ENCODE measurements at regions not wholly inside any gene's neighbourhood (a gene's known extent, or its start where the extent isn't known, plus 50 kb on each side); places are given as distances from the start of the nearest gene placed in this dataset.
"Not testable (repeated sequence)": the region's sequence is repeated elsewhere in the genome, so short reads cannot be mapped to it uniquely, and the experiment has no call there.

DNA sequence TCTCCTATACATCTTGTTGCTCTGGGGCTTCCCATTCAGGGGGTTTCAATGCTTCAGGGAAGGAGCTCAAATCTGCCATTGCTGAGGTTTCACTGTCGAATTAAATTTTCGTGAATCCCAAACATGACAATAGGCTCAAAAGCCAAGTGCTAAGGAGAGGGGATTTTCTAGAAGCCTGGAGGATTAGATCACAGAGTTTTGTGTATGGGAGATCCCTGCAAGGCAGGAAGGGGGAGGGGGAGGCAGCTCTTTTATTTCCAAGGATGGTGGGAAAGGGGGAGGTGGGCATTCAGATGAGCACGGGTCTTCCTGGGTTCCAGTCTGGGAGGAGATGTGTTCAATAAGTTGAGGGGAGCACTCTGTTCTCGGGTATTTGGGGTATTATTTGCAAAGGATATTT is 69.9 kb upstream of the DLG1 start:
- no peak for DNase-seq (ENCODE audit: low read depth)

DNA sequence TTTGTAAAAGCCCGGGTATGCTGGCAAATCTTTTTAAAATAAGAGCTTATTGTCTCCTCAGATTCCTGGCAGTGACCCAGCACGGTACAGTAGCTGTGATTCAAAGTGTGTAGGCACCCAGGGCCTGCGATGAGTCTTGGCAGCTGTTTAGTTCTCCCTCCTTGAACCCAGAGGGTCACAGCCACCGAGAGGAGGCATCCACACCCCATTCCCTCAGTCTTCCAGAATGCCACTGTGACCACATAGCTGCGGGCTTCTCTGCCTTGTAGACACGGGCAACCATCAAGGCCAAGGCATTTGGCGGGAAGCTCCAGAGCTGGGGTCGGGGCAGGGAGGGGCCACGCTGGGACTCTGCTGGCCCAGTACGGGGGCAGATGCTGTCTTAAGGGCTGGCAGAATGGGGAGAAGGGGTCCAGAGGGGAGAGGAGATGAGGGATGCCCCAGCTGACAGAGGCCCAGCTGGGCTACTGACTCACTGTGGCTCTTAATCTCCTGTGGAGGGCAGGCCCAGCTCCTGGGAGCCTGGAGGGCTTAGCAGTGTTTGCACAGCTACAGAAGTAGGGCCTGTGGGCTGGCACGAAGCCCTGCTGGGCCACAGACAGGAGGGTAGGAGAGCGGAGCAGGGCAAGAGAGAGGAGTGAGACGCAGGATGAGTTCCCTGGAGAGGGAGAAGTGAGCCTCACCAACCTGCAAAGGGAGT is 68.8 kb upstream of the DLG1 start:
- DNase-seq (ENCODE audit: low read depth) = no peak

DNA sequence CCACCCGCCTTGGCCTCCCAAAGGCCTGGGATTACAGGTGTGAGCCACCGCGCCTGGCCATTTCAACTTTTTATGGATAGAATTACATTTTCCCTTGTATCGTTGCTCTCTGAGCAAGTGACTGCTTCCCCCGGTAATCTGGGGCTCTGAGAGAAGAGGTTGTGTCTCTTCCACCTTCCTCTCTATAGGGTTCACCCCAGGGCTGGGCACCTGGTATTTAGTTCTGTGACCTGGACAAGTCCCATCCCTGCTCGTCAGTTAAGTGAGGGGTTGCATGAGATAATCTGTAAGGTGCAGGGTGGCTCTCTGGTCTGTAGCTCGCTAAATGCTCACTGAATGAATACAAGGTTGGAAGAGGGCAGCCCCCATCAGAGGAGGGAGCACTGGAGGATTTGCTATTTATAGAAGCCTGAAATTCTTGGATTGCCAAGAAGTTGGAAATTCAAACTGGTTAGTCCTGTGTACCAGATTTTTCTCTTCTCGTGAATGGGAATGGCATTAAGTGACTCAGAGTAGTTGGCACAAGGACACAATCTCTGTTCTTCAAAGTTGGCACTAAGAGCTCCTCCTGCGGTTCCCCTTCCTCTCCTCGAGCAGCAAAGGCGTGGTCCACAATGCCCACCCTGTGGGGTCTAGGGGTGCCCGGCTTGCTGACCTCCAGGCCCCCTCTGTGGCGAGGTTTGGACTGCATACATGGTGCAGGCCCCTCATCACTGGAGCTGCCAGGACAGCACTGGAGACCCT is 68.1 kb upstream of the DLG1 start:
- DNase-seq (ENCODE audit: low read depth) = no peak

DNA sequence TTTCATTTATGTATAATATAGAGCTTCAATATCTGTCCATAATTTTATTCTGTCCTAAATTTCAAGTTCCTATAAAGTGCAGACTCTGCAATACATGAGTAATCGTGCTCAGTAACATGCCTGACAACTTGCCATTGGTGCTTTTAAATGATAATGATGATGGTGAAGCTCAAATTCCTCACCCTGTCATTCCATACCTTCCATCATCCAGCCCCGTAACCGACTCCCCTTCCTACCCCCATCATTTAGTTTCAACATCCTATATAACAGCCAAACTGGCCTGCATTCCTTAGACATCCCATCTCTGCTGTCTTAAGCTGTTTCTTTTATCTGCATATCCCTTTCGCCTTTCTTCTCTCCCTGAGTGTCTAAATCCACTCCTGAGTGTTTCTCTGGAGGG is 67.2 kb upstream of the DLG1 start:
- DNase-seq (ENCODE audit: low read depth) = no peak

DNA sequence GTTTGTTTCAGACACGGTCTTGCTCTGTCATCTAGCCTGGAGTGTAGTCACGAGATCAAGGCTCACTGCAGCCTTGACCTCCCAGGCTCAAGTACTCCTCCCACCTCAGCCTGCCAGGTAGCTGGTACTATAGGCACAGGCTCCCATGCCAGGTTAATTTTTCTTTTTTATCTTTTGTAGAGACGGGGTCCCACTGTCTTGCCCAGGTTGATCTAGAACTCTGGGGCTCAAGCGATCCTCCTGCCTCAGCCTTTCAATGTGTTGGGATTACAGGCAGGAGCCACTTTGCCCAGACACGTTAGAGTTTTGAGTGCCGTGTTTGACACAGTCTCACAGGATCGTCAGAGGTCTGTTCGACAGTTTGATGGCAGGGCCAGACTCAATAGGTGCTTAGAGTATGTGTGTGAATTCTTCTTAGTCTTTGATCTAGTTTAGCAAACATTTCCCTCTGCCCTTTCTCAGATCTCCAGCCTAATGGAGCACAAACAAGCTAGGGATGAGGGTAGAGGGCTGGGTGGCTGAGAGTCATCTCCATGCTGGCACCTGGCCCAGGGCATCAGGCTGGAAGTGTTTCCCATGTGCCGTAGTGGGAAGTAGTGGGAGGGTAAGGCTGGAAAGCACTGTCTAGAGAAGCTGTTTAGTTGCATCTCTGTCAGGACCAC is 66.1 kb upstream of the DLG1 start:
- DNase-seq (ENCODE audit: low read depth) = no peak

DNA sequence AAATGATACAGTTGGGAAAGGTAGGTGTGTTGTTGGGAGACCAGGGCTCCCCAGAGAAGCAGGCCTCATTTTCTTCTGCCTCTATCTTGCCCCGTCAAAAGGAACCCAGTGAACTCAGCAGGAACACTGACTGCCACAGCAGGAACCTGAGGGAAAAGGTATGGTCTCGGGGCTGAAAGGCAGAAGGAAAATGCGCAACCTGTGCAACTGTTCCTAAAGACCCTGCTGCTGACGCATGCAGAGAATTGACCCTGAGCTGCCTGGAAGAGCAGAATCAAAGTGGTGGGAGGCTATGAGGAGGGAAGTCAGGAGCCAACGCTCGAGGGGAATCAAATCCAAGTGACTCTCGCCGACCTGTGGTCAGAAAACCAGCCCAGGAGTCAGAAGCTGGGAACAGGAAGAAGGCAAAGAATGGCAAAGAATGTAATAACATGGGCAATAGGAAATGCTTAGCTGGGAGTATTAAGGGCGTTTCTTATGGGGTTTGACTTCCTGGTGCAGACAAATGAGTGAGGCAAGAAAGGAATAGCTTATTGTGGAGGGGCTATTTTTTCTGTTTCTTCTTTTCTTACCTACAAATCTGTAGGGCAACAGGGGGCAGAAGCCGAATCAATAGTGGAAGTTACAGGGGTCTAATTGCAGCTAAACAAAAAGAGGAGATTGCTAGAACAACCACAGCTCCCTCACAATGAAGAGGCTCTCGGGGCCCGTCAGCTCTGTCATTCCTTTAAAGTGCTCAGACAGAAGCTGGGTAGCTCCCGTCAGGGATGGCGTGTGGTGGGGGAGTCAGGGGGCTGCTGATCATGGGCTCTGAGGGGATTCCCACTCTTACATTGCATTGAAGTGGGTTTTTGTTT is 65.4 kb upstream of the DLG1 start:
- no peak for DNase-seq (ENCODE audit: low read depth)

DNA sequence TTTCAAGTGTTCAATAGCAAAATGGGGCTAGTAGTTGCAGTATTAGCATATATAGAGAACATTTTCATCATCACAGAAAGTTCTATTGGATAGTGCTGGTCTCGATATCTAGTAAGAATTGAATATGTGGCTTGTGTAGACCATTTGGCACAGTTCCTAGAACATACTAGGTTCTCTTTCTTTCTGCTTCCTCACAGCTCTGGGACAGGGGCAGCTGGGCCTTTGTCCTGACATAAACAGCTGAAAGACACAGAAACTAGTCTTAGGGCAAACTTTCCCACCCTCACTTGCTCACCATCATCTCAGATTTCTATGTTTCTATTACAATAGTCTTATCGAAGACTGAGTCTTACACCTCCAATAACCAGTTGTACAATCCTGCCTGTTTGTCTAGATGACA is 63.7 kb upstream of the DLG1 start:
- DNase-seq (ENCODE audit: low read depth) = no peak

DNA sequence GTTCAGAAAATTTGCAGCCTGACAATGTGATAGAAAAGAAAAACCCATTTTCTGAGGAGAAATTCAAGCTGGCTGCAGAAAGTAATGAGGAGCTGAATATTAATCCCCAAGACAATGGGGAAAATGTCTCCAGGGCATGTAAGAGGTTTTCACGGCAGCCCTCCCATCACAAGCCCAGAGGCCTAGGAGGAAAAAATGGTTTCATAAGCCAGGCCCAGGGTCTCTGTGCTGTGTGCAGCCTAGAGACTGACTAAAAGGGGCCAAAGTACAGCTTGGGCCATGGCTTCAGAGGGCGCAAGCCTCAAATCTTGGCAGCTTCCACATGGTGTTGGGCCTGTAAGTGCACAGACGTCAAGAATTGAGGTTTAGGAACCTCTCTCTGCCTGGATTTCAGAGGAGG is 61.7 kb upstream of the DLG1 start:
- DNase-seq (ENCODE audit: low read depth) = not testable (repeated sequence)

DNA sequence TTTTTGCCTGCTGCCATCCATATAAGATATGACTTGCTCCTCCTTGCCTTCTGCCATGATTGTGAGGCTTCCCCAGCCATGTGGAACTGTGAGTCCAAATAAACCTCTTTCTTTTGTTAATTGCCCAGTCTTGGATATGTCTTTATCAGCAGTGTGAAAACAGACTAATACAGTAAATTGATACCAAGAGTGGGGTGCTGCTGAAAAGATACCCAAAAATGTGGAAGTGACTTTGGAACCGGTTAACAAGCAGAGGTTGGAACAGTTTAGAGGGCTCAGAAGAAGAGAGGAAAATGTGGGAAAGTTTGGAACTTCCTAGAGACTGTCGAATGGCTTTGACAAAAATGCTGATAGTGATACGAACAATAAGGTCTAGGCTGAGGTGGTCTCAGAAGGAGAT is 61.1 kb upstream of the DLG1 start:
- DNase-seq (ENCODE audit: low read depth) = not testable (repeated sequence)

DNA sequence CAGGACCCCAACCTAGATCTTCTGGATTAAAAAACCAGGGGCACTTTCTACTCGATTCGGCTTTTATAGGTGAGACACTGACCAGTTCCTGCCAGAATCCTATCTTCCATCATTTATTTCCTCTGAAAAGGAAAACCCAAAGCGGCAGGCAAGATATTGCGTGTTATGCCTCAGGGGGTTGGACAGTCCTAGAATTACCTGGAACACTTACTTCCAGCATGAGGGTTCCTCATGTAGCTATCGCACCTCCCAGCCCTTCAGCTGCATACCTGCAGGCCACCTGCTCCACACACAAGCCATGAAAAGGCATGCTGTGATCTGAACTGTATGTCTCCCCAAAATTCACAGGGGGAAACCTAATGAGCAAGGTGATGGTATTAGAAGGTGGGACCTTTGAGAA is 58.3 kb upstream of the DLG1 start:
- DNase-seq (ENCODE audit: low read depth) = no peak

DNA sequence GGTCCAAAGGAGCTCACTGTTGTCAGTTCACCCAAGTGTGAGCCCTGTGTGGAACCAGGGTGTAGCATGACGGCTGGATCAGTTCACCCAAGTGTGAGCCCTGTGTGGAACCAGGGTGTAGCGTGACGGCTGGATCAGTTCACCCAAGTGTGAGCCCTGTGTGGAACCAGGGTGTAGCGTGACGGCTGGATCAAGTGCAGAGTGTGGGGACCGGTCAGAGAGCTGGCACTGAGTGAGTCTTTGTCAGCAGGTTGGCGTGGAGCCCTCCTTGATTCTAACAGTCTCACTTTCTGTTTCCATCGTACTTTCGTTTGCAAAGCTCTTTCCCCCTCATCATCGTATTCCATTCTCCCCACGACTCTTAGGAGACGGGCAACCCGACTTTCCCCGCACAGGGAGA is 57.9 kb upstream of the DLG1 start:
- DNase-seq (ENCODE audit: low read depth) = no peak

DNA sequence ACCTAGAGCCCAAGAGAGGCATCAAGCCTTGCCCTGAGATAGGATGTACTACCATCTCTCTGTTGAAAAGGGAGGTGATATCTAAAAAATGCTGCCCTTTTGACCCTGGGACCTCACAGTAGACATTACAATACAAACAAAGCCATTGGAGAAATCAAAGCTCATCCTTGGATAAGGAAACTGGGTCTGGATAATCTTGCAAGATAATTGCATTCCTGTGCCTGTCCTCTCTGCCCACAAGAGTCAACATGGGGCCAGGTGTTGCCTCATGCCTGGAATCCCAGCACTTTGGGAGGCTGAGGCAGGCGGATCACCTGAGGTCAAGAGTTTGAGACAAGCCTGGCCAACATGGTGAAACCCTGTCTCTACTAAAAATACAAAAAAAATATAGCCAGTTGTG is 57.3 kb upstream of the DLG1 start:
- DNase-seq (ENCODE audit: low read depth) = no peak

DNA sequence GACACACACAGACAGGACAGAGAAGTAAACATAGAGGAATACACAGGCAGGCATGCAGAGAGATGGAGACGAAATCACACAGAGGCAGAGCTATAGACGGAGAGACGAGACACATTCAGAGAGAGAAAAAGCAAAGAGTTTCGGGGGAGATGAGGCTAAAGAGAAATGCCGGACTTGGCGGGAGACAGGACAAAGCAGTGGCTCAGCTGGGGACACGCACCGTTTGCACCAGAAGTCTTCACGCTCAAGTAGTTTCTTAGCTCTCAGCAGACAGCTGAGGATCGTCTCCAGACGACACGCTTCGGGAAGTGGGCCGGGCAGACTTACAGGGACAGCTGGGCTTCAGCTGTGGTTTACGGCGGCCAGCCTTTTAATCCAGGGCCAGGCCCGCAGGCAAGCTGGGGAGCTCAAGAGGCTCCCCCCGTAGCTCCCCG is 56.2 kb upstream of the DLG1 start:
- DNase-seq (ENCODE audit: low read depth) = no peak

DNA sequence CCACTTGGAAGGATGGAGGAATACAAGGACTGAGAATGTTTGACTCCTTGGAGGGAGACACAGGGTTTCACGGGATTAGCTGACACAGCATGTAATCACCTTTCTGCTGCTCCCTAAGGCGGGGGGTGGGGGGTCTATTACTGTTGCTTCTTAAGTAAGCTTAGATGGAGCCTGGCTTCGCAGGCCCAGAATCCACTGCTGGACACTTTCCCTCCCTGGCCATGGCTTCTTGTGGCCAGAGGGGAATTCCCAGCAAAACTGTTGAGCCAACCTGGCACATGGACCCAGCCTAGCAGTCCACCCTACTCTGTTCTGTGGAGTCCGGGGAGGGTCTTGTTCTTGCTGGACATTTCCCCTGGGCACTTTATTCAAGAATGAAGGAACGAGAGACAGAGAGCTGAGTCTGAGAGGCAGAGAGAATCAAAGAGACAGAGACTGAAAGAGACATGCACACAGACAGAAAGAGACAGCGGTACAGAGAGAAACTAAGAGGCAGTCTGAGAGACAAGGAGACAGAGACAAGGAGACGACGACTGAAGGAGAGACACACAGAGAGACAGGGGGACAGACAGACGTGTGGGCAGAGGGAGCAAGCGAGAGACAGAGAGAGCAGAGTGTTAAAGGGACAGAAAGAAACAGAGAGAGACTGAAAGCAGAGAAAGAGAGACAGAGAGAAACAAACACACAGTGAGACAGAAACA is 55.6 kb upstream of the DLG1 start:
- DNase-seq (ENCODE audit: low read depth) = no peak

DNA sequence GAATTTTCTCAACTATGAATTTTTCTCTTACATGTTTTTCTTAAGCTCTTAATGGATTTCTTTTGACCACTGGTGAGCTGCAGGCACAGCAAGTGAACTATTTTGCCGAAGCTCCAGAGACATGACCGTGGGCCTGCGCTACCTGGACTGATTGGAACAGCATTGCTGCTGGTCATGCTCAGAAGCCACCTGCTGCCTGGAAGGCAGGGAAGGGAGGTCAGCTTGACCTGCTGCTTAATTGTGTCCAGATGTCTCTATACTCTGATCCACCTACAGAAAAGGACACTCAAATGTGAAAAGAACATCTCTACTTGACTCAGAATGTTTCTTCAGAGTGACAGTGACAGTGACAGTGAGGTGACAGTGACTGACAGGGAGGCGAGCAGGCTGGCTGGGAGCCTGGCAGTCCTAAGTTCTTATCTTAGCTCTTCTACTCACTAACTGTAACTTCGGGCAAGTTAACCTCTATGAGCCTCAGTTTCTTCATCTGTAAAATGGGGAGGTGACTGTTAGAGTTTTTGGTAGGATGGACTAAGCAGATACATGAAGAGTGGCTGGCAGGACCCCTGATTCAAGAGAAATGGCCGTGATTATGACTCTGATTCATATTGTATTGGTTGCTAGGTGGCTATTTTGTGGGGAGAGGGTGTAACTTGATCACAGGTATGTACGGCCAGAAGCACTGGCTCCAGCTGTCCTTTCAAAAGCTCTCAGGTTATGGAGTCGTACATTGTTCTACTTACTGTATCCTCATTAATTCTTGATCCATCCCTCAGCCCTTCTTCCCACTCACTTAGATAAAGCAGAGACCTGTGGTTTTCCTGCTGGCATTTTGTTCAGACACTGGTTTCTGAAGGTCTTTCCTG is 54.8 kb upstream of the DLG1 start:
- no peak for DNase-seq (ENCODE audit: low read depth)

DNA sequence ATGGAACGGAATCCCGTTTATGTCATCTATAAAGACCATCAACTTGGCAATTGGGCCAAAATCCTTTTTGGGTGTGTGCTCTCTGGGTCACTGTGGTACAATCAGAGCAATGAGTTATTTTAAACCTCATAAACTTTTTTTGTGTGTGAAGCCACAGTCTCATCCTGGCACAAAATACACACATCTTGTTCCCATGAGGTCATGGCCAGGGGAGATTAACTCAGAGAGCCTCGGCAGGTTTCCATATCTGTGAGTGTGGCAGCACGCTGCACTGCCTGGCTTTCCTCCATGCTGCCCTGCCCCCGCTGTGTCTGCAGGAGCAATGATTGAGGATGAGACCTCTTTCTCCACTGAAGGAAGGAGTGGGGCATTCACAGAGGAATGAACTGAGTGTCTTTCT is 54.0 kb upstream of the DLG1 start:
- peak; percentile 78 for DNase-seq (ENCODE audit: low read depth)

DNA sequence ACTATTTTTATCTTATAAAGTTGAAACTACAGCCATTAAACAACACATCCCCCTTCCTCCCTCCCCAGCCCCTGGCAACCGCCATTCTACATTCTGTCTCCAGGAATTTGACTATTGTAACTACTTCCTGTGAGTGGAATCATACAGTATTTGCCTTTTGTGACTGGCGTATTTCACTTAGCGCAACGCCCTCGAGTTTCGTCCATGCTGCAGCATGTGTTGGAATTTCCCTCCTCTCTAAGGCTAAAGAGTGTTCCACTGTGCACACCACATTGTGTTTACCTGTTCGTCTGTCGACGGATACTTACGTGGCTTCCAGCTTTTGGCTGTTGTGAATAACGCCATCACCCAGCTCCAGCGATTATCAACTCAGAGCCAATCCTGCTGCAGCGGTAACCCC is 52.0 kb upstream of the DLG1 start:
- no peak for DNase-seq (ENCODE audit: low read depth)

DNA sequence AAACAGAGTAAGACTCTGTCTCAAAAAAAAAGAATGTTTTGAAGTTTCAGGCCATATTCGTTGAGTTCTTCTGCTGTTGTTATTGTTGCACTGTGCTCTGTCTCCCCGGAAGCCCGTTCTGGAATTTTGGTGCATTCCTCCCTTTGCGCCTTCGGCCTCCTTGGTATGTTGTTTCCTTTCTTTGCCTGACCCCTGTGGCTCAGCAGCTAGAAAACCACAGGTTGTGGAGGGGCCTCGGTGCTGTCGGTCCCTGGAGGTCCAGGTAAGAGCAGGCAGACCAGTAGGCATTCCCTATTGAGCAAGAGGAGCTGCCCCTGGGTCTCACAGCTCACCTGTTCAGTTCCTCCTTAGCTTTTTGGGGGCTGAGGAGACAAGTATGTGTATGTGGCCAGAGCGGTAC is 51.0 kb upstream of the DLG1 start:
- DNase-seq (ENCODE audit: low read depth) = no peak
